Sigmoid colon (tissue), 4 donors: ENCODE measurements at regions not wholly inside any gene's neighbourhood (a gene's known extent, or its start where the extent isn't known, plus 50 kb on each side); places are given as distances from the start of the nearest gene placed in this dataset.

Experiments used
- POLR2A ChIP-seq, 2 donors: fragments of 450-650 bp; IDR thresholded peaks; one replicate each; pipeline ENCODE4 v1.6.1; 2016; ENCODE audit warnings: antibody characterized with exemption in 2 of 2, mild to moderate bottlenecking in 2 of 2, moderate library complexity in 2 of 2
- POLR2AphosphoS5 ChIP-seq, 4 donors: sonication (generic); formaldehyde crosslinking; IDR thresholded peaks; one replicate each; pipeline ENCODE4 v1.6.1; 2017; ENCODE audit warnings: antibody characterized with exemption in 4 of 4
- TF ChIP-seq, protein P1 (sequence below), 4 experiments: fragments of 450-650 bp in 3 of 4; fragments of 200-600 bp in 1 of 4; IDR thresholded peaks; one replicate each; pipeline ENCODE4 v1.5.1; 2016 to 2019; ENCODE audit warnings: antibody characterized with exemption in 4 of 4, mild to moderate bottlenecking in 3 of 4, moderate library complexity in 2 of 4

DNA sequence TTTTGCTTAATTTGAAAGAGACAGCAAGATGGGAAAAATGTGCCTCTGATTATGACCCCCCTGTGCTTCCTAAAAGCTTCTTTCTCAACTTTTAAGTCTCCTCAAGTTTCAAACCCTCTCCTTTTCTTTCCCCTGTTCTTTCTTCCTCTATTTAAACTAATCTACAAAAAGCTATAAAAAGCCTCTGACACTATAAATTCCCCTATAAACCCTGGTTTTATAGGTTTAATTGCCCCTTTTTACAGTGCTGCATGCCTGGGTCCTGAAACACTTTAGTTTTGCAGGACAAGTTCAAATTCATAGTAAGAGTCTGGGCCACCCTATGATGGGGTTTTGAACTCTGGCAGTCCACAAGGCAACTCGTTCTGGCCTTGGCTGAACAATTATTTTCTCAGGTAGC is 510.9 kb upstream of the TBX3 start:
- TF ChIP-seq, protein P1, sequence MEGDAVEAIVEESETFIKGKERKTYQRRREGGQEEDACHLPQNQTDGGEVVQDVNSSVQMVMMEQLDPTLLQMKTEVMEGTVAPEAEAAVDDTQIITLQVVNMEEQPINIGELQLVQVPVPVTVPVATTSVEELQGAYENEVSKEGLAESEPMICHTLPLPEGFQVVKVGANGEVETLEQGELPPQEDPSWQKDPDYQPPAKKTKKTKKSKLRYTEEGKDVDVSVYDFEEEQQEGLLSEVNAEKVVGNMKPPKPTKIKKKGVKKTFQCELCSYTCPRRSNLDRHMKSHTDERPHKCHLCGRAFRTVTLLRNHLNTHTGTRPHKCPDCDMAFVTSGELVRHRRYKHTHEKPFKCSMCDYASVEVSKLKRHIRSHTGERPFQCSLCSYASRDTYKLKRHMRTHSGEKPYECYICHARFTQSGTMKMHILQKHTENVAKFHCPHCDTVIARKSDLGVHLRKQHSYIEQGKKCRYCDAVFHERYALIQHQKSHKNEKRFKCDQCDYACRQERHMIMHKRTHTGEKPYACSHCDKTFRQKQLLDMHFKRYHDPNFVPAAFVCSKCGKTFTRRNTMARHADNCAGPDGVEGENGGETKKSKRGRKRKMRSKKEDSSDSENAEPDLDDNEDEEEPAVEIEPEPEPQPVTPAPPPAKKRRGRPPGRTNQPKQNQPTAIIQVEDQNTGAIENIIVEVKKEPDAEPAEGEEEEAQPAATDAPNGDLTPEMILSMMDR (IDR thresholded peaks at IDR 0.05) = no peak
- TF ChIP-seq POLR2A (IDR thresholded peaks at IDR 0.05) = no peak
- TF ChIP-seq POLR2AphosphoS5 (IDR thresholded peaks at IDR 0.05) = no peak
